Epithelial cell of esophagus (primary cell): ENCODE measurements at regions not wholly inside any gene's neighbourhood (a gene's known extent, or its start where the extent isn't known, plus 50 kb on each side); places are given as distances from the start of the nearest gene placed in this dataset.
"Not testable (repeated sequence)": the region's sequence is repeated elsewhere in the genome, so short reads cannot be mapped to it uniquely, and the experiment has no call there.

ENCODE experiments used
- DNase-seq: peaks from one replicate; pipeline ENCODE4 v3.0.0; 2010; ENCODE audit warnings: low read depth
- H3K4me3 ChIP-seq: 2 replicates; pipeline ENCODE4 v1.5.1; 2011; ENCODE audit warnings: mild to moderate bottlenecking, low read length, control low read depth
- TF ChIP-seq, protein P1 (sequence below): IDR thresholded peaks from 2 replicates; pipeline ENCODE4 v1.5.1; 2011; ENCODE audit warnings: low read depth, mild to moderate bottlenecking, low read length, control low read depth, inconsistent platforms; ENCODE audit not compliant: insufficient read depth; ENCODE audit errors: missing control alignments

DNA sequence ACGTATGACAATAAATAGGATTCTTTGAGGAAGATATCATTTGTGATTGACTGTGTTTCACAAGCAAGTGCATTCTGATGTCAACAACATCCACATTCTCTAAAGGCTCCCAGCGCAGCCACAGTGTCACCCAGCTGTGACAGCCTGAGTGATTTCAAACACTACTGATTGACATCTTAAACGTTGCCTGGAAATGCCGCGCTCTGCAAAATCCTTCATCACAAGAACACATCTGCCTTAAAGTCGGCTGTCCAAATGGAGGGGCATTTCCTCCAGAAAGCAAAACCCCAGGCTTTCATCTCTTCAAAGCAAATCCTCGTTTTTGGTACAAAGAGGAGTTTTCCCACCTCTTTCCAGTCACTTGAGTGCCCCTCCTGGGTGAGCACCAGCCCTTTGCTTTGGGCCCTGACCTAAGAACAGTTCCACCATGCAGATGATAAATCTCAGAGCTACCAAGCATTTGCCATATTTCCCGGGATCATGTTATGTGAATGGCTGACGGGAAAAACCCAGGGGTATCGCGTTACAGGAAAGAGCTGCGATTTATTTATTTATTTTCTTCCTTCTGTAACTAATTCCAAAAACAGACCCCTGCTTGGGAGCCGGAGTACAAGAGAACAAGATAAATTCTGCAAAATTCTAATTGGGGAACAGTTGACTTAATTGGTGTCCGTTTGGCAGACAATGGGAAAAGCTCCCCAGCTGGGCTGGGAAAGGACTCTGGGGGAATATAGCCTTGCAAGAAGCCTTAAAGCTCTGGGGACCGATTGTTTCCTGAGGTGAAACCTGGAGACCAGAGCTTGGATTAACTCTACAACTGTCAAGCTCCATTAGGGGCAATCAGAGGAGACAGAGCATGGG lies 703.8 kb upstream of the NR2F2 start:
- H3K4me3 ChIP-seq: no peak overlapping the region
- TF ChIP-seq, protein P1, sequence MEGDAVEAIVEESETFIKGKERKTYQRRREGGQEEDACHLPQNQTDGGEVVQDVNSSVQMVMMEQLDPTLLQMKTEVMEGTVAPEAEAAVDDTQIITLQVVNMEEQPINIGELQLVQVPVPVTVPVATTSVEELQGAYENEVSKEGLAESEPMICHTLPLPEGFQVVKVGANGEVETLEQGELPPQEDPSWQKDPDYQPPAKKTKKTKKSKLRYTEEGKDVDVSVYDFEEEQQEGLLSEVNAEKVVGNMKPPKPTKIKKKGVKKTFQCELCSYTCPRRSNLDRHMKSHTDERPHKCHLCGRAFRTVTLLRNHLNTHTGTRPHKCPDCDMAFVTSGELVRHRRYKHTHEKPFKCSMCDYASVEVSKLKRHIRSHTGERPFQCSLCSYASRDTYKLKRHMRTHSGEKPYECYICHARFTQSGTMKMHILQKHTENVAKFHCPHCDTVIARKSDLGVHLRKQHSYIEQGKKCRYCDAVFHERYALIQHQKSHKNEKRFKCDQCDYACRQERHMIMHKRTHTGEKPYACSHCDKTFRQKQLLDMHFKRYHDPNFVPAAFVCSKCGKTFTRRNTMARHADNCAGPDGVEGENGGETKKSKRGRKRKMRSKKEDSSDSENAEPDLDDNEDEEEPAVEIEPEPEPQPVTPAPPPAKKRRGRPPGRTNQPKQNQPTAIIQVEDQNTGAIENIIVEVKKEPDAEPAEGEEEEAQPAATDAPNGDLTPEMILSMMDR: no peak
- no peak for DNase-seq

DNA sequence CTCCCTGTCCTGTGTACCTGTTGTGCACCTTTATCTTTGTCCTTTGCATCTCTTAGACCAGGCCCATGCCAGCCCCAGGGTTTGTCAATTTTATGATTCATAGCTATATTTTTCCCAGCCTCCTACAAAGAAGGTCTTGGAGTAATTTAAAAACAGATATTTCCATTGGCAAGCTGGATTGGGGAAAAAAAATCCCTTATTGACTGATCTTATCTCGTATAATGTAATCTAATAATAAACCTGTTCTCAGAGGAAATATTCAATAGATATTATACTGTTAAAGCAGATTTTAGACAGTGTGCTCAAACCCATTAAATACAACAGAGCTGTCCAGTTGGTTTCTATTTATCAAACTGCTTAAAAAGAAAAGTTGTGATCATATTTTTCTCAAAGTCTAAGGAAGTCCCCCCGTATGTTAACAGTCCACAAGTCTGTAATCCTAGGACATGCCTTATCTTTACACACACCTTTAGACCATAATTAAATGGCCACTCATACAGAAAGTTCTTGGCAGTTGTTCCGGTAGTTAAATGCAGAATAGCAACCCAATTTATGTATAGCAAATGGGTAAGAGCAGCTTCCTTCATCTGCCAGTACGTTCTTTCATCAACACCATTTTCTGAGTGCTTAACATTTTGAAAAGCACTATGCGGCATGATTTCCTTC lies 700.9 kb upstream of the NR2F2 start:
- no peak overlapping the region for H3K4me3 ChIP-seq
- no peak for DNase-seq
- TF ChIP-seq, protein P1: no peak

DNA sequence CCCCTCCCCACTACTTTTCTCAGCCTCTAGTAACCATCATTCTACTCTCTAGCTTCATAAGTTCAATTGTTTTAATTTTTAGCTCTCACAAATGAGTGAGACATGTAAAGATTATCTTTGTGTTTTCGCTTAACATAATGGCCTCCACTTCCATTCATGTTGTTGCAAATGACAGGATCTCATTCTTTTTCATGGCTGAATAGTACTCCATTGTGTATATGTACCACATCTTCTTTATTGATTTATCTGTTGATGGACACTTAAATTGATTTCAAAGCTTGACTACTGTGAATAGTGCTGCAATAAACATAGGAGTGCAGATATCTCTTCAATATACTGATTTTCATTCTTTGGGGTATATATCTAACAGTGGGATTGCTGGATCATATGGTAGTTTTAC lies 699.8 kb upstream of the NR2F2 start:
- DNase-seq: no peak
- TF ChIP-seq, protein P1: no peak
- no peak overlapping the region for H3K4me3 ChIP-seq

DNA sequence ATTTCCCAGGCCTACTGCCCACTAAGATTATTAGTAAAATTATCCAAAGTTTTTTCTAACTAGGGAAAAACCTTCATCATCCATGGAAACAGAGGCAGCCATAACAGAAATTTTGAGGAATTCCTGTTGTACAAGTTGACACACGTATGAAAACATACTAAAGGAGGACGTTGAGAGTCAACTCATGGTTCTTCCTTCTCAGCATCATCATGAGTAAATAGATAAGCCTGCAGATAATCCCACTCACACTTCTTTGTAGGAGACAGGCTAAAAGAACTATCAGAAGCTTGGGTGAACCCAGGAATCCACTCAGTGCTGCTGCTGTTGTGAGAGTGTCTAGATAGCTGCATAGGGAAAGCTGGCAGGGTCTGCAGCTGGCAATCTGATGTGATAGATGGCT lies 694.8 kb upstream of the NR2F2 start:
- TF ChIP-seq, protein P1: no peak
- peak; percentile 40 for DNase-seq
- H3K4me3 ChIP-seq: no peak overlapping the region

DNA sequence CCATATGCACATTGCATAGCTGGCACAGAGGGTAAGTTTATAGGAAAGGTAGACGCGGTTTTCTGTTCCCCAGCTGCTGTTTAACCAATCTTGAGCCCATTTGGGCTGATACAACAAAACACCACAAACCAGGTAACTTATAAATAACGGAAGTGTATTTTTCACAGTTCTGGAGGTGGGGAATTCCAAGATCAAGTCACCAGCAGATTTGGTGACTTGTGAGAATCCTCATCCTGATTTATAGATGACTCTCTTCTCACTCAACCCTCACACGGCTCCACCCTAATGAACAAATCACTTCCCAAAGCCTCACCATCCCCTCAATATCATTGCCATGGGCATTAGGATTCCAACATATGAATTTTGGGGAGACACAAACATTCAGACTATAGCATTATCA lies 694.4 kb upstream of the NR2F2 start:
- TF ChIP-seq, protein P1: no peak
- no peak for DNase-seq

DNA sequence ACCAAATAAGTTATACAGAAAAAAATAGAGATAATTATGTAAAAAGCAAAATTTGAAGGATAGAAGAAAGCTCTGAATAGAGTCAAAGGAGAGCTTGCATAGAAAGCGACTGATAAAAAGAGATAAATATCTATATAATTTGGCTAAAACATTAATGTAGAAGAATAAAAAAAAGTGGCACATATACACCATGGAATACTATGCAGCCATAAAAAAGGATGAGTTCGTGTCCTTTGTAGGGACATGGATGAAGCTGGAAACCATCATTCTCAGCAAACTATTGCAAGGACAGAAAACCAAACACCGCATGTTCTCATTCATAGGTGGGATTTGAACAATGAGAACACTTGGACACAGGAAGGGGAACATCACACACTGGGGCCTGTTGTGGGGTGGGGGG lies 693.3 kb upstream of the NR2F2 start:
- DNase-seq, H3K4me3 ChIP-seq: not testable (repeated sequence)

More for the DNA sequence above, 694.4 kb upstream of the NR2F2 start:
- H3K4me3 ChIP-seq: no peak overlapping the region

DNA sequence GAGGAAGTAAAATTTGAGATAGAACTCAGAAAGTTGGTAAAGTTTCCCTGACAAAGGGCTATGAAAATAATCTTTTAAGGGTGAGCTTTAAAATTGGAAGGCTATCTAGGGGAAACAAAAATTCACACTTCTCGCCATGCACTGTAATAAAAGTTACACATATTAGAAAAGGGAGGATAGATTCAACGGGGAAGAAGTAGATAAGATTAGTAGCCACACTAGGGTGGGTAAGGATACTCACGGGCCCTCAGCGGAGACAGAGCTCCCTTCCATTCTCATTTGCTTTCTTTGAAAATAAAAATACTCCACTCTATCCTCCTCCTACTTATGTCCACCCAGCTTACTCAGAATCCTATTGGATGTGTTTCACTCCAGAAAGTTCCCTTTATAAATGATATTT lies 691.3 kb upstream of the NR2F2 start:
- no peak for DNase-seq
- TF ChIP-seq, protein P1: no peak

More for the DNA sequence above, 691.3 kb upstream of the NR2F2 start:
- H3K4me3 ChIP-seq: no peak overlapping the region
